GM12892 (cell line): ENCODE measurements at regions not wholly inside any gene's neighbourhood (a gene's known extent, or its start where the extent isn't known, plus 50 kb on each side); places are given as distances from the start of the nearest gene placed in this dataset.

Experiments
- DNase-seq: peaks from one replicate; pipeline ENCODE4 v3.0.0; 2011; ENCODE audit not compliant: insufficient read length
- FAIRE-seq: peaks from 2 replicates; lab custom pipeline; 2011; peaks lifted over from hg19 to GRCh38; lab: Jason Lieb, UNC
- POLR2A ChIP-seq: IDR thresholded peaks from 2 replicates; pipeline ENCODE4 v1.6.1; 2011; ENCODE audit warnings: low read depth, low read length, control low read depth
- POLR2AphosphoS5 ChIP-seq: IDR thresholded peaks from 2 replicates; pipeline ENCODE4 v1.6.1; 2011; ENCODE audit warnings: low read depth, low read length, control low read depth
- TAF1 ChIP-seq: IDR thresholded peaks from 2 replicates; pipeline ENCODE4 v1.6.1; 2011; ENCODE audit warnings: low read depth, mild to moderate bottlenecking, control low read depth, low read length, borderline replicate concordance

DNA sequence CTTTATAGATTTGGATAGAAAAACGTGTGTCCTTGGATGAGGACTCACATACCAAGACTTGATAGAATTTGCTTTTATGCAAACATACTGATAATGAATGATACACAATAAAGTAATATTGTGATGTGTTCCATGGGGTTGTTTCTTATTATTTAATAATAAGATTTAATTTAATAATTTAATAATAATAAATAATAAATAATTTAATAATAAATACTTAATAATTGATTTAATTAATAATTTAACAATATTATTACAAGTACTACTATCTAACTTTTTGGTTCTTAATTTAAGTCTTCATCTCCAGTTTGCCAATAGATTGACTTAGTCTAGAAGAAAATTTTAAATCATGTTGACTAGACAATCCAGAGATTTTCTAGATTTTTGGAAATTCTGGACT is 909.2 kb upstream of the PCDH20 start:
- FAIRE-seq (no peak), DNase-seq (no peak)
- TF ChIP-seq POLR2A = no peak
- TF ChIP-seq TAF1 = no peak
- TF ChIP-seq POLR2AphosphoS5 = no peak

DNA sequence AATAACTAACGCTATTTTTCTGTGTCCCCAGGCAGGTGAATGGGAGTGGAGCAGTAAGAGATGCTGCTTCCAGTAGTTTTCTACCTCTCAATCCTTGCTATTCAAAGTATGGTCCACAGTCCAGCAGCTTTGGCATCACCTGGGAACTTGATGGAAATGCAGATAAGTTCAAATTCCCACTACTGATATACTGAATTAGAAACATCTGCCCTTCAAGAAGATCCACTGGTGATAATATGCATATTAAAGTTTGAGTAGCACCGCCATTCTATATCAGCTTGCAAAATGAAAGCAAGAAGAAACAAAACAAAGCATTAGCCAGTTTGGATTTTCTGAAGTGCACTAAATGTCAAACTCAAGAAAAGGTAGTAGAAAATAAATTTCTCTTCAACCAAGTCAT is 906.2 kb upstream of the PCDH20 start:
- FAIRE-seq (no peak), DNase-seq (no peak)
- TF ChIP-seq TAF1 = no peak
- TF ChIP-seq POLR2AphosphoS5 = no peak
- TF ChIP-seq POLR2A = no peak

DNA sequence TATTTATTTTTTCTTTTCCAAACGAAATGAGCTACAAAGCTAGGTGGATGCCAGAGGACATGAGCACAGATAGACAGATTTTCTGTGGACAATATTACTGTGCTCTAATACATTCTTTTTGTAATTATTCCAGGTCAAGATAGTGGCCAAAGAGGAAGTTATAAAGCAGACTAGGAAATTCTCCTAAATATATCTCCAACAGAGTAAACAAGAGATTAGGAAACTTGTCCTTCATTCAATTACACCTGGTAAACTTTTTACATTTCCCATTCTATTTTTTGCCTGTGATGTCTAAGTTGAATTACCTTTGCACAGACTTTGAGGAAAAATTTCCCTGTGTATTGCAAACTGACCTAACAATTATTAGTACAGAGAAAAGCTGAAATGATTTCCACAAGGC is 905.5 kb upstream of the PCDH20 start:
- no peak for FAIRE-seq
- DNase-seq = no peak
- TF ChIP-seq POLR2AphosphoS5 = no peak
- TF ChIP-seq TAF1 = no peak
- TF ChIP-seq POLR2A = no peak

DNA sequence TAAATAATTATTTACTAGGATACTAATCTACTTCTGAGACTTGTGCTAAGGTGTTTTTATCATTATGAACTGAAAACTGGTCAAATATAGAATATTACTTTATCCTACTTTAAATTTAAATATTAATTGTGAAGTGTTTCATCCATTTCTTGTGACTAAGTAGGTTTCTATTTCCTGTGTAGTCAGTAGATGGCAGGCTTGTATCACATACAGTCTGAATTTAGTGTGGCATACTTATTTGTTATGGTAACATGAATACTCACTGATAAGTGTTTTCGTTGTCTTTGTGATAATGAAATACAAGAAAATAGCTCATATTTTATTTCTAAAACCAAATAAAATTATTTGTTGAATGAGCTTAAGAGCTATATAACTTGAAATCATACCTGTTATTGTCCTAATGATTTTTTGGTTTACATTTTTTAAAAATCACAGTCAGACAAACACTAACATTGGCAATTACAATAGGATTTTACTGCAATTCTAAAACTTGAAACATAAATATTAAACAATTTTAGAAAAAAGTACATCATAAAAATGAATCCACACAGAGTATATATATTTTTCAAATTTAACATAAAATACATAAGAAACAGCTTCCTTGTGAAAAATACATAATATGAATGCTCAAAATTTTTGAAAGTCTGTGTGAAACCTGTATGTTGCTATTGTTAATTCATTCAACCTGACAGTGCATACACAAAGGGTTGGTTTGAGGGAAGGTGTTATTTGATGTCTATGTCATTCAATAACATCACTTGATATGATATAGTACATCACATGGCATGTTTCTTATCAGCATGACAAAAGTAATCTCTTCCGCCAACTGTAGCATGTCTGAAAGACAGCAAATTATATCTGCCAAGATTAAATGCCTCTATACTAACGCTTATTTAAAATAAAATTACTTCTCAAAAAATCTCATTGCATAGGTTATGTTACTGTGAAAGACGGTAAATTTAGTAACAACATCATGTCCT is 904.8 kb upstream of the PCDH20 start:
- peak; percentile 42 for FAIRE-seq
- TF ChIP-seq POLR2A = no peak
- no peak for TF ChIP-seq POLR2AphosphoS5
- no peak for TF ChIP-seq TAF1
- no peak for DNase-seq

DNA sequence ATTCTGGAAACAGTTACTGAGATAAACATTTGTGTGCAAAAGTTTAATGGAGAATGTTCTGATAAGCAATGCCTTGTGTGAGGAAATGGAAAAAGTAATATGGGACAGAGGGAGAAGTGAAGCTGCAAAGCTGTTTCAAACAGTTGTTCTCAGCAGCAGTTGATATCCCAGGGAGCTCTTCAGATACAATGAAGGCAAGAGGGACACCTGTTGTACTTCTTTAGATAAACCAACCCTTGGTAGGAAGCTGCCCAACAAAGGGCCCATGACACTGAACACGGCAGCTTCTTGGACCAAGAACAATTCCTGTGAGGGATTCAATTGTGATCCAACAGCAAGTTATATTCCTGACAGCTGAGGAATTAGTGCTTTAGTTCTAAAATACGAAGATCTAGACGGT is 894.3 kb upstream of the PCDH20 start:
- DNase-seq = no peak
- no peak for FAIRE-seq
- TF ChIP-seq POLR2A = no peak
- no peak for TF ChIP-seq TAF1
- TF ChIP-seq POLR2AphosphoS5 = no peak

DNA sequence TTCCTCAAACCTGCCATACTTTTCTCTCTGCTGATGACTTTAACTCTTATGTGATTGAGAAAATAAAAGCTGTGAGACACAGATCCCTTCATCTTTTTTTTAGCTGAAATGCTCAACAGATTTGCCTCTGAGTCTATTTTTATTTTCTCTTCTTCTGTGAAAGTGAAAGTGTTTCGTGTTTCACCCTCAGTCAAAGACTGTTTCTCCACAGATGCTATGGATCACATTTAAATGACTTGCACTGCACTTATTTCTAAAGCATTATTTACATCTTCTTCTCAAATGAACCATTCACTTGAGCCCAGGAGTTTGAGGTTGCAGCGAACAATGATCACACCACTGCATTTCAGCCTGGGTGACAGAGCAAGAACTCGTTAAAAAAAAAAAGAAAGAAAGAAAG is 890.1 kb upstream of the PCDH20 start:
- TF ChIP-seq POLR2AphosphoS5 = no peak
- no peak for TF ChIP-seq TAF1
- no peak for TF ChIP-seq POLR2A
- peak; percentile 85 for FAIRE-seq
- no peak for DNase-seq

DNA sequence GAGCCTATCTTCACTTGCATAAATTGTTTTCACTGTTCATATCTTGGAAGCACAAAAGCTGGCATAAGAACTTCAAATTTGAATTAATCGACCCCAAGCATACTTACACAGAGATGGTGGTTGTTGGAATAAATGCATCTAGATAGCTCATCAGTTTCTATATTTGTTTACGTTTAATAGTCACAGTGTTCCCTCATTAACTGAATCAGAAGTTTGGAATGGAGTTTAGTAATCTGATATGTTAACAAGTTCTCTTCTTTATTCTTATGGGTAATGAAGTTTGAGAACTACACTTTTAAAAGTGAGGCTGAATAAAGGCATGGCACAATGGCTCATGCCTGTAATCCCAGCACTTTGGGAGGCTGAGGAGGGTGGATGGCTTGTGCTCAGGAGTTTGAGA is 886.7 kb upstream of the PCDH20 start:
- TF ChIP-seq TAF1 = no peak
- TF ChIP-seq POLR2A = no peak
- no peak for TF ChIP-seq POLR2AphosphoS5
- FAIRE-seq (no peak), DNase-seq (no peak)

DNA sequence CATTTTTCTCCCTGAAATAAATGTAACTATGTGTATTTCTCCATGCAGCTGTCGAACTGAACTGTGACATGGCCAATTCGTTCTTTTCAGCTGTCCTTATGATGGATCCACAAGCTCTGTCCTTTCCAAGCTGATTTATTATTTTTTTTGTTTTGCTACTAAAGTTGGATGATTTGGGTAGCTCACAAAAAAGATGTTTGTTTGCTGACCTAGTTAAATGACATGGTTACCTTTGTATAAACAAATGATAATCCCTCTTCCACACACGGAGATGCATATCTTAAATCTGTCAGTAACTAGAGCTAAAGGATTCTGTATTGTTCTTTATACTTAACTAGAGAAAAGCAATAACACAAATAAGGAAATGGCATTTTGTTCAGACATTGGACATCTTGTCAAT is 884.3 kb upstream of the PCDH20 start:
- TF ChIP-seq POLR2AphosphoS5 (no peak), TAF1 (no peak), POLR2A (no peak)
- FAIRE-seq (no peak), DNase-seq (no peak)

DNA sequence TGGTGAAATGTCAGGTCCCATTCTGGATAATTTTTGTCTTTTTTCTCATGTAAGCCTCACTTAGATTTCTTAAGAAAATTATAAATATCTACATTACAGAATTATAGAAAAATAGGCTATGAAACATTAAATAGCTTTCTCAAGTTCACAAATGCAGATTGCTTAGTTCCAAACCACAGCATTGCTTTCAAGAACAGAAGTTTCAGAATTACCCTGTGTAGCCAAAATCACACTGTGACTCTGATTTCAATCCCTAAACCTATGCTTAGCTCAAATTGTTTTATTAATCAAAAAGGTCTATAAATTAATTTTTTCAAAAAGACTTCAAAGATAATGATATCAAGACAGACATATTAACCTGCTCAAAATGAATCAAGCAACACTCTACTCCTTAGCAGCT is 881.2 kb upstream of the PCDH20 start:
- TF ChIP-seq POLR2AphosphoS5 (no peak), TAF1 (no peak), POLR2A (no peak)
- FAIRE-seq = no peak
- no peak for DNase-seq

DNA sequence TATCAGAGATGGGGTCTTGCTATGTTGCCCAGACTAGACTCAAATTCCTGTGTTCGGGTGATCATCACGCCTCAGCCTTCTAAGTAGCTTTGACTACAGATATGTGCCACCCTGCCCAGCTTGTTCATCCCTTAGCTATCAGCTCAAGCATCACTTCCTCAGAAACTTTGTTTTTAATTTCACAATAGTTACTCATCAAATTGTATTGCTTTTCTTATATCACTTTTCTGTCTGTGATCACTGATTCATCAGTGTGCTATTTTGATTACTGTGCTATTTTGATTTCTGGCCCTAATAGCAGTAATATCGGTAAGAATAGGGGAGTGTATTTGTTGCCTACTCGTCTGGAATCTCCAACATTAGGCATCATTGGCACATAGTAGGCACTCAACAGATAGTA is 878.6 kb upstream of the PCDH20 start:
- DNase-seq (no peak), FAIRE-seq (no peak)
- no peak for TF ChIP-seq TAF1
- TF ChIP-seq POLR2A = no peak

DNA sequence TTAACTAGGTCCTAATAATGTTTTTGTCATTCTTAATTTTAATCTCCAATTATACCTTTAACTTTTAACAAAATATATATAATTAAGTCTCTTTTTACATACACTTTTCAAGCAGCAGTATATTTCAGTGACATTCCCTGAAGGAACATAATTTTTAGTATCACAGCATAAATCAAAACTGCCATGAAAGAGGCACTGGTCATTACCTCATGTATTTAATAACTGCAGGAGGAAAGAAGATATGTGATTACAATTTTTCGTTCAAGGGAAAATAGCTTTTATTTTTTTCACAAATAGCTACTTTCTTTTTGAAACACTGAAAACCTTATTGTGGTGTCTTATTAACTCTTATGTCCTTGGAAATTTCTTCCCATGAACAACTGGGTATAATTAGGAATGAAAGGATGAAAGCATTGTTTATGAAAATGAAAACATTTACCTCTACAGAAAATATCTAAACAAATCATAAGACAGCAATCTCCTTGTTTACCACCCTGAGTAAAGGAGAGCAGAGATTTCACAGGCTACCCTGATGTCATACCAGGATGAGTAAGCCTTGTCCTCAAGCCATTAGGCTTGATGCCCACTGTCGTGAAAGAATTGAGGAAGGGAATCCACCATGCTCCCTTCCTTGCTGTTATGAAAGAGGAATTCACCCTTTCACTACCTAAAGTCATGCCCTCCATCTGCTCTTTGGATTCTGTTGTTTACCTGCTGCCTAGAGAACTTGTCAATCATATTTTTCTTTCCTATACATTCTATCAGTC is 877.2 kb upstream of the PCDH20 start:
- DNase-seq = no peak
- peak; percentile 77 for FAIRE-seq
- no peak for TF ChIP-seq TAF1

DNA sequence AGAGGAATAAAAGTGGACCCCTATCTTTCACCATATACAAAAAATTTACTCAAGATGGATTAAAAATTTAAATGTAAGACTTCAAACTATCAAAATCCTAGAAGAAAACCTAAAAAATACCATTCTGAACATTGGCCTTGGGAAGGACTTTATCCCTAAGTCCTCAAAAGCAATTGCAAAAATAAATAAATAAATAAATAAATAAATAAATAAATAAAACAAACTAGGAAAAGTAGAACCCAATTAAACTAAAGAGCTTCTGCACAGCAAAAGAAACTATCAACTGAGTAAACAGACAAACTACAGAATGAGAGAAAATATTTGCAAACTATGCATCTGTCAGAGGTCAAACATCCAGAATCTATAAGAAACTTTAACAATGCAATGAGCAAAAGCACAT is 874.9 kb upstream of the PCDH20 start:
- FAIRE-seq = no peak
- DNase-seq = no peak
- TF ChIP-seq POLR2A (no peak), POLR2AphosphoS5 (no peak), TAF1 (no peak)

DNA sequence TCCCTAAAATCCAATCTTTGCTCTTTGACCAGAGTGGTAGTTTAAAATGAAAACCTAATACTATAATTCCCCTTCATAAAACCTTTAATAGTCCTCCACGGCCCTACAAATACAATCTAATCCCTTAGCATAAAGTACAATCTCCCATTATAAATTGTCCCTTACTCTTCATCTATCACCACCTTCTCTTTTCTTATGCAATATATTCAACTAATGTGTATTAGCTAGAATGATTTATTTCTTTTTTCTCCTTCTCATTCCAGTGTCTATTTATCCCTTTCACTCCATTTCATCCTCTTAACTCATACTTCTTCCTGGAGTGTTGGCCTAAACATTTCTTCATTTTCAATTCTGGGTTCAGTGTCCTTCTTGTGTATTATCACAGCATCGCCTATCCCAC is 872.1 kb upstream of the PCDH20 start:
- TF ChIP-seq POLR2A (no peak), TAF1 (no peak), POLR2AphosphoS5 (no peak)
- no peak for DNase-seq
- FAIRE-seq = no peak
